GM21717 (cell line): ENCODE measurements at regions not wholly inside any gene's neighbourhood (a gene's known extent, or its start where the extent isn't known, plus 50 kb on each side); places are given as distances from the start of the nearest gene placed in this dataset.

ENCODE experiments used
- ATAC-seq: cut with Tn5 transposase; IDR thresholded peaks from one replicate; pipeline ENCODE4 v1.9.1; 2021; ENCODE audit warnings: mild to moderate bottlenecking, moderate library complexity; ENCODE audit not compliant: unreplicated experiment

- ATAC-seq = no peak
Observed at GRCh38 chr11:133697603-133698180, 147.6 kb downstream of the SPATA19 start.

- no peak for ATAC-seq
Observed at GRCh38 chr11:133697161-133697560, 148.2 kb downstream of the SPATA19 start.

- no peak for ATAC-seq
Observed at GRCh38 chr11:133695387-133695786, 149.9 kb downstream of the SPATA19 start.

GRCh38 chr11:133694701-133695100 lies 150.6 kb downstream of the SPATA19 start:
- ATAC-seq = no peak

- no peak for ATAC-seq
Observed at GRCh38 chr11:133693110-133693509, 152.2 kb downstream of the SPATA19 start.

GRCh38 chr11:133692126-133692934 lies 153.0 kb downstream of the SPATA19 start:
- ATAC-seq = no peak

GRCh38 chr11:133687781-133688180 lies 155.5 kb upstream of the OPCML start:
- no peak for ATAC-seq

- no peak for ATAC-seq
Observed at GRCh38 chr11:133681901-133682300, 149.6 kb upstream of the OPCML start.

GRCh38 chr11:133679896-133680295 lies 147.6 kb upstream of the OPCML start:
- no peak for ATAC-seq

- ATAC-seq = no peak
Observed at GRCh38 chr11:133678191-133678590, 145.9 kb upstream of the OPCML start.

- no peak for ATAC-seq
Observed at GRCh38 chr11:133677387-133677786, 145.1 kb upstream of the OPCML start.

- ATAC-seq = no peak
Observed at GRCh38 chr11:133676265-133676664, 144.0 kb upstream of the OPCML start.

GRCh38 chr11:133669371-133670053 lies 137.2 kb upstream of the OPCML start:
- no peak for ATAC-seq

GRCh38 chr11:133663135-133663985 lies 131.1 kb upstream of the OPCML start:
- no peak for ATAC-seq

- ATAC-seq = no peak
Observed at GRCh38 chr11:133661846-133662245, 129.5 kb upstream of the OPCML start.

GRCh38 chr11:133660202-133660568 lies 127.9 kb upstream of the OPCML start:
- no peak for ATAC-seq

GRCh38 chr11:133659538-133660201 lies 127.4 kb upstream of the OPCML start:
- peak; percentile 63 for ATAC-seq

- no peak for ATAC-seq
Observed at GRCh38 chr11:133657054-133657453, 124.8 kb upstream of the OPCML start.

- no peak for ATAC-seq
Observed at GRCh38 chr11:133656082-133656635, 123.9 kb upstream of the OPCML start.

- ATAC-seq = no peak
Observed at GRCh38 chr11:133654630-133655212, 122.4 kb upstream of the OPCML start.
